ENCODE measurements at regions not wholly inside any gene's neighbourhood (a gene's known extent, or its start where the extent isn't known, plus 50 kb on each side); places are given as distances from the start of the nearest gene placed in this dataset.

DNA sequence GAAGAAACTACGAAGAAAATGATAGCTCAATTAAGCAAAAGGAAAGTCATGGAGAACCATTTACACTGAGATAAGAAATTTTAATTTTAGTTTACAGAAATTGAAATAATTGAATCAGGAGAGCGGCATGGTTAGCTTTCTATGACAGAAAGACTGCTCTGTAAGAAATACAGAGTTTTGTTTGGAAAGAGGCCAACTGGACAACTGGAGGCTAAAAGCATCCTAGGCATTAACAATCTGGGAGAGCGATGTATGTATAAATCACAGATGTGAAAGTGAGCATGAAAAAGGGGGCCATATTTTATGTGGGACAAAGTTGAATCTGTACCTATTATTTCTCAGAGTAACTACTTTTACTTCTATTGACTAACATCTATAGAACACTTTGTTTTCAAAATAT, 1608.8 kb upstream of the PCDH20 start:
- TF ChIP-seq, protein P1, sequence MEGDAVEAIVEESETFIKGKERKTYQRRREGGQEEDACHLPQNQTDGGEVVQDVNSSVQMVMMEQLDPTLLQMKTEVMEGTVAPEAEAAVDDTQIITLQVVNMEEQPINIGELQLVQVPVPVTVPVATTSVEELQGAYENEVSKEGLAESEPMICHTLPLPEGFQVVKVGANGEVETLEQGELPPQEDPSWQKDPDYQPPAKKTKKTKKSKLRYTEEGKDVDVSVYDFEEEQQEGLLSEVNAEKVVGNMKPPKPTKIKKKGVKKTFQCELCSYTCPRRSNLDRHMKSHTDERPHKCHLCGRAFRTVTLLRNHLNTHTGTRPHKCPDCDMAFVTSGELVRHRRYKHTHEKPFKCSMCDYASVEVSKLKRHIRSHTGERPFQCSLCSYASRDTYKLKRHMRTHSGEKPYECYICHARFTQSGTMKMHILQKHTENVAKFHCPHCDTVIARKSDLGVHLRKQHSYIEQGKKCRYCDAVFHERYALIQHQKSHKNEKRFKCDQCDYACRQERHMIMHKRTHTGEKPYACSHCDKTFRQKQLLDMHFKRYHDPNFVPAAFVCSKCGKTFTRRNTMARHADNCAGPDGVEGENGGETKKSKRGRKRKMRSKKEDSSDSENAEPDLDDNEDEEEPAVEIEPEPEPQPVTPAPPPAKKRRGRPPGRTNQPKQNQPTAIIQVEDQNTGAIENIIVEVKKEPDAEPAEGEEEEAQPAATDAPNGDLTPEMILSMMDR (IDR thresholded peaks at IDR 0.05): no peak
- no peak for TF ChIP-seq POLR2A (IDR thresholded peaks at IDR 0.05)
